ENCODE measurements at regions not wholly inside any gene's neighbourhood (a gene's known extent, or its start where the extent isn't known, plus 50 kb on each side); places are given as distances from the start of the nearest gene placed in this dataset.

GRCh38 chr7:136807598-136807997 lies 60.9 kb upstream of the CHRM2 start:
- H3K4me3 ChIP-seq (replicated peaks; ENCODE audit: low read depth, low read length), result no peak overlapping the region
- TF ChIP-seq, protein P1, sequence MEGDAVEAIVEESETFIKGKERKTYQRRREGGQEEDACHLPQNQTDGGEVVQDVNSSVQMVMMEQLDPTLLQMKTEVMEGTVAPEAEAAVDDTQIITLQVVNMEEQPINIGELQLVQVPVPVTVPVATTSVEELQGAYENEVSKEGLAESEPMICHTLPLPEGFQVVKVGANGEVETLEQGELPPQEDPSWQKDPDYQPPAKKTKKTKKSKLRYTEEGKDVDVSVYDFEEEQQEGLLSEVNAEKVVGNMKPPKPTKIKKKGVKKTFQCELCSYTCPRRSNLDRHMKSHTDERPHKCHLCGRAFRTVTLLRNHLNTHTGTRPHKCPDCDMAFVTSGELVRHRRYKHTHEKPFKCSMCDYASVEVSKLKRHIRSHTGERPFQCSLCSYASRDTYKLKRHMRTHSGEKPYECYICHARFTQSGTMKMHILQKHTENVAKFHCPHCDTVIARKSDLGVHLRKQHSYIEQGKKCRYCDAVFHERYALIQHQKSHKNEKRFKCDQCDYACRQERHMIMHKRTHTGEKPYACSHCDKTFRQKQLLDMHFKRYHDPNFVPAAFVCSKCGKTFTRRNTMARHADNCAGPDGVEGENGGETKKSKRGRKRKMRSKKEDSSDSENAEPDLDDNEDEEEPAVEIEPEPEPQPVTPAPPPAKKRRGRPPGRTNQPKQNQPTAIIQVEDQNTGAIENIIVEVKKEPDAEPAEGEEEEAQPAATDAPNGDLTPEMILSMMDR (IDR thresholded peaks at IDR 0.05; ENCODE audit: low read depth, low read length, missing control alignments), result no peak
- no peak for DNase-seq (ENCODE audit: extremely low read depth, low read depth)

DNA sequence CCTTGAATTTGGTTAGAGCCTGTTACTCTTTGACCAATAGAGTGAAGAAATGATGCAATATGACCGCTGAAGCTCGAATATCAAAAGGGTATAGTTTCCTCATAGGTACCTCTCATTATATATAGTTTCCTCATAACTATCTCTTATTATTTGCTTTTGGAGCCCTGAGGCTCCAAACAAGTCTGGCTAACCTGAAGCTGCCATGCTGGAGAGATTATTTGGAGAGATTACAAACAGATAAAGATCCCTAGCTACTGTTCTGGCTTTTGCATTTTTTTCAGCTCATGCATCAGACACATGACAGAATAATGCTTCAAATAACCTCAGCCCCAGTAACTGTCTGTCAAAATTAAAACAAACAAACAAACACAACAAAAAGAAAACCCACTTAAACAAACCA lies 65.4 kb upstream of the CHRM2 start:
- DNase-seq (ENCODE audit: extremely low read depth, low read depth), result no peak
- H3K4me3 ChIP-seq (replicated peaks; ENCODE audit: low read depth, low read length), result no peak overlapping the region
- TF ChIP-seq, protein P1 (IDR thresholded peaks at IDR 0.05; ENCODE audit: low read depth, low read length, missing control alignments), result no peak

GRCh38 chr7:136783934-136784333 lies 84.5 kb upstream of the CHRM2 start:
- no peak for DNase-seq (ENCODE audit: extremely low read depth, low read depth)
- TF ChIP-seq, protein P1 (IDR thresholded peaks at IDR 0.05; ENCODE audit: low read depth, low read length, missing control alignments), result no peak
- H3K4me3 ChIP-seq (replicated peaks; ENCODE audit: low read depth, low read length), result no peak overlapping the region

GRCh38 chr7:136741941-136742340 lies 126.5 kb upstream of the CHRM2 start:
- TF ChIP-seq, protein P1 (IDR thresholded peaks at IDR 0.05; ENCODE audit: low read depth, low read length, missing control alignments), result no peak
- no peak overlapping the region for H3K4me3 ChIP-seq (replicated peaks; ENCODE audit: low read depth, low read length)
- no peak for DNase-seq (ENCODE audit: extremely low read depth, low read depth)

GRCh38 chr7:136728945-136729344 lies 139.5 kb upstream of the CHRM2 start:
- H3K4me3 ChIP-seq (replicated peaks; ENCODE audit: low read depth, low read length), result no peak overlapping the region
- DNase-seq (ENCODE audit: extremely low read depth, low read depth), result no peak
- TF ChIP-seq, protein P1 (IDR thresholded peaks at IDR 0.05; ENCODE audit: low read depth, low read length, missing control alignments), result no peak

- no peak overlapping the region for H3K4me3 ChIP-seq (replicated peaks; ENCODE audit: low read depth, low read length)
- TF ChIP-seq, protein P1 (IDR thresholded peaks at IDR 0.05; ENCODE audit: low read depth, low read length, missing control alignments), result no peak
- DNase-seq (ENCODE audit: extremely low read depth, low read depth), result no peak
Observed at GRCh38 chr7:136726460-136726859, 142.0 kb upstream of the CHRM2 start.

- TF ChIP-seq, protein P1 (IDR thresholded peaks at IDR 0.05; ENCODE audit: low read depth, low read length, missing control alignments), result no peak
- H3K4me3 ChIP-seq (replicated peaks; ENCODE audit: low read depth, low read length), result no peak overlapping the region
Observed at GRCh38 chr7:136717910-136718557, 150.4 kb upstream of the CHRM2 start.

More at GRCh38 chr7:136717910-136718557, 150.4 kb upstream of the CHRM2 start:
- no peak for DNase-seq (ENCODE audit: extremely low read depth, low read depth)

All from HFF-Myc (cell line).